H1 (cell line): ENCODE measurements at regions not wholly inside any gene's neighbourhood (a gene's known extent, or its start where the extent isn't known, plus 50 kb on each side); places are given as distances from the start of the nearest gene placed in this dataset.

Experiments used
- CBX8 ChIP-seq: fragments of 300-800, 300-1000 bp; sonication (generic); IDR thresholded peaks from 2 replicates; pipeline ENCODE4 v1.7.1; 2016; ENCODE audit warnings: low read depth, low read length, borderline replicate concordance
- CHD2 ChIP-seq: IDR thresholded peaks from 2 replicates; pipeline ENCODE4 v1.6.1; 2012; ENCODE audit warnings: low read length, improper control_type of control experiment
- CTCF ChIP-seq, 3 experiments: IDR thresholded peaks; 1 replicate in 2 of 3; 2 replicates in 1 of 3; pipeline versions ENCODE4 v1.5.1 to v1.6.1; 2011; ENCODE audit warnings: low read length in 3 of 3, mild to moderate bottlenecking in 3 of 3, inconsistent platforms in 2 of 3, low read depth in 1 of 3, moderate library complexity in 1 of 3; ENCODE audit not compliant: insufficient read depth in 1 of 3; ENCODE audit errors: control extremely low read depth in 1 of 3
- EGR1 ChIP-seq: IDR thresholded peaks from 2 replicates; pipeline ENCODE4 v1.6.1; 2011; ENCODE audit warnings: low read depth, low read length, borderline replicate concordance
- GABPA ChIP-seq: IDR thresholded peaks from 2 replicates; pipeline ENCODE4 v1.6.1; 2011; ENCODE audit warnings: mild to moderate bottlenecking, low read length, moderate library complexity, borderline replicate concordance; ENCODE audit not compliant: insufficient read depth
- JUN ChIP-seq: IDR thresholded peaks from 2 replicates; pipeline ENCODE4 v1.6.1; 2011; ENCODE audit warnings: low read depth, mild to moderate bottlenecking, improper control_type of control experiment, low read length
- MAFK ChIP-seq: IDR thresholded peaks from 2 replicates; pipeline ENCODE4 v1.6.1; 2012; ENCODE audit warnings: low read depth, mild to moderate bottlenecking, improper control_type of control experiment, low read length
- POLR2A ChIP-seq, 2 experiments: IDR thresholded peaks; 1 replicate in 1 of 2; 2 replicates in 1 of 2; pipeline ENCODE4 v1.6.1; 2011; ENCODE audit warnings: low read depth in 2 of 2, low read length in 2 of 2, mild to moderate bottlenecking in 2 of 2; ENCODE audit errors: control extremely low read depth in 1 of 2
- RFX5 ChIP-seq: IDR thresholded peaks from 2 replicates; pipeline ENCODE4 v1.6.1; 2011; ENCODE audit warnings: low read depth, low read length, improper control_type of control experiment, borderline replicate concordance
- SP4 ChIP-seq: IDR thresholded peaks from 2 replicates; pipeline ENCODE4 v1.6.1; 2012; ENCODE audit warnings: low read length, inconsistent platforms
- TBP ChIP-seq: IDR thresholded peaks from 2 replicates; pipeline ENCODE4 v1.6.1; 2011; ENCODE audit warnings: low read depth, low read length, improper control_type of control experiment
- USF2 ChIP-seq: IDR thresholded peaks from 2 replicates; pipeline ENCODE4 v1.6.1; 2011; ENCODE audit warnings: low read length, improper control_type of control experiment
- YY1 ChIP-seq: IDR thresholded peaks from 2 replicates; pipeline ENCODE4 v1.6.1; 2011; ENCODE audit warnings: low read depth, mild to moderate bottlenecking, low read length

DNA sequence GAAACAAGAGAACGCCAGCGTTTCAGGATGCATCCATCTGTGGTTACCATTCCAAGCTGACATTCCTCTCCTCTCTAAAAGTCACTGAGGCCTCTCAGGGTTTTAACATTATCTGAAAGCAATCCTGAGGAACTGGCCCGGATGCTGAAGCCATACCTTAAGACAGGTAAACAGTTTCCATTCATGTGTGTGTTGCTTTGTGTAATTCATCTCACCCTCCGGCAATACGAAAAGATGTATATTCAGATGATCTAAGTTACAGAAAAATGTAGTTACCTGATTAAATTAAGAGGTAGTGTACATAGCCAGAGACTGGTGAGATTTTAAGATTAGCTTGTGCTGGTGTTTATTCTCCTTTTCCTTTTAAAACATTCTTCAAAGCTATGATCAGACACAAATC, 68.4 kb upstream of the BACH2 start:
- no peak for TF ChIP-seq GABPA
- no peak for TF ChIP-seq CTCF (IDR thresholded peaks at IDR 0.05; ENCODE audit: control extremely low read depth in 1 of 3, insufficient read depth in 1 of 3, low read depth in 1 of 3, low read length in 3 of 3)
- no peak for TF ChIP-seq POLR2A (IDR thresholded peaks at IDR 0.05; ENCODE audit: control extremely low read depth in 1 of 2, low read depth in 2 of 2, low read length in 2 of 2)
- TF ChIP-seq CHD2, result no peak
- no peak for TF ChIP-seq USF2
- no peak for TF ChIP-seq MAFK
- TF ChIP-seq YY1, result no peak
- no peak for TF ChIP-seq CBX8
- no peak for TF ChIP-seq EGR1
- TF ChIP-seq TBP, result no peak
- TF ChIP-seq SP4, result no peak
- TF ChIP-seq RFX5, result no peak
- no peak for TF ChIP-seq JUN
